ENCODE measurements at regions not wholly inside any gene's neighbourhood (a gene's known extent, or its start where the extent isn't known, plus 50 kb on each side); places are given as distances from the start of the nearest gene placed in this dataset.
A peak's percentile ranks its signal among the peaks of the same experiment; 100 is the strongest.

DNA sequence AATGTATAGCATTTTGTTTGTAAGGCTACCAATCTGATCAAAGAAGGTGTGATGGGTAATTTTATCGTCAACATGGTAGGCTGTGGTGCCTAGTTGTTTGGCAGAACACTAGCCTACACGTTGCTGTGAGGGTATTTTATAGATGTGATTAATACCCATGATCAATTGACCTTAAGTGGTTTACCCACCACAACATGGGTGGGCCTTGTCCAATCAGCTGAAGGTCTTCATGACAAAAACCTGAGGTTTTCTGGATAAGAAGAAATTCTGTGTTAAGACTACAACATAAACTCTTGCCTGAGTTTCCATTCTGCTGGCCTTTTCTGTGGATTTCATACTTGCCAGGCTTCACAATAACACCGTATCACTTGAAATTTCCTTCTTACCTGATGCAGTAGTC, 131.8 kb upstream of the PPP1R3A start:
- TF ChIP-seq, protein P1, sequence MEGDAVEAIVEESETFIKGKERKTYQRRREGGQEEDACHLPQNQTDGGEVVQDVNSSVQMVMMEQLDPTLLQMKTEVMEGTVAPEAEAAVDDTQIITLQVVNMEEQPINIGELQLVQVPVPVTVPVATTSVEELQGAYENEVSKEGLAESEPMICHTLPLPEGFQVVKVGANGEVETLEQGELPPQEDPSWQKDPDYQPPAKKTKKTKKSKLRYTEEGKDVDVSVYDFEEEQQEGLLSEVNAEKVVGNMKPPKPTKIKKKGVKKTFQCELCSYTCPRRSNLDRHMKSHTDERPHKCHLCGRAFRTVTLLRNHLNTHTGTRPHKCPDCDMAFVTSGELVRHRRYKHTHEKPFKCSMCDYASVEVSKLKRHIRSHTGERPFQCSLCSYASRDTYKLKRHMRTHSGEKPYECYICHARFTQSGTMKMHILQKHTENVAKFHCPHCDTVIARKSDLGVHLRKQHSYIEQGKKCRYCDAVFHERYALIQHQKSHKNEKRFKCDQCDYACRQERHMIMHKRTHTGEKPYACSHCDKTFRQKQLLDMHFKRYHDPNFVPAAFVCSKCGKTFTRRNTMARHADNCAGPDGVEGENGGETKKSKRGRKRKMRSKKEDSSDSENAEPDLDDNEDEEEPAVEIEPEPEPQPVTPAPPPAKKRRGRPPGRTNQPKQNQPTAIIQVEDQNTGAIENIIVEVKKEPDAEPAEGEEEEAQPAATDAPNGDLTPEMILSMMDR (conservative IDR thresholded peaks at IDR 0.05): no peak
- no peak overlapping the region for H3K27ac ChIP-seq

GRCh38 chr7:114048386-114049235, 129.8 kb upstream of the PPP1R3A start:
- TF ChIP-seq, protein P1 (conservative IDR thresholded peaks at IDR 0.05): no peak
- H3K27ac ChIP-seq: no peak overlapping the region

- TF ChIP-seq, protein P1 (conservative IDR thresholded peaks at IDR 0.05): no peak
- H3K27ac ChIP-seq: no peak overlapping the region
Observed at GRCh38 chr7:114047889-114048288, 129.1 kb upstream of the PPP1R3A start.

- TF ChIP-seq, protein P1 (conservative IDR thresholded peaks at IDR 0.05): no peak
- no peak overlapping the region for H3K27ac ChIP-seq
Observed at GRCh38 chr7:114033475-114033874, 114.7 kb upstream of the PPP1R3A start.

- no peak overlapping the region for H3K27ac ChIP-seq
- TF ChIP-seq, protein P1 (conservative IDR thresholded peaks at IDR 0.05): peak; percentile 78
Observed at GRCh38 chr7:114026486-114027089, 107.8 kb upstream of the PPP1R3A start.

GRCh38 chr7:114021135-114021534, 102.3 kb upstream of the PPP1R3A start:
- TF ChIP-seq, protein P1 (conservative IDR thresholded peaks at IDR 0.05): no peak
- H3K27ac ChIP-seq: no peak overlapping the region

- TF ChIP-seq, protein P1 (conservative IDR thresholded peaks at IDR 0.05): no peak
- no peak overlapping the region for H3K27ac ChIP-seq
Observed at GRCh38 chr7:114008696-114009095, 89.9 kb upstream of the PPP1R3A start.
